SJSA1 (cell line): ENCODE measurements at regions not wholly inside any gene's neighbourhood (a gene's known extent, or its start where the extent isn't known, plus 50 kb on each side); places are given as distances from the start of the nearest gene placed in this dataset.

ENCODE experiments used
- DNase-seq, 2 experiments: peaks; one replicate each; pipeline ENCODE4 v3.0.0-alpha.2; 2015 to 2020; ENCODE audit warnings: low spot score in 2 of 2, low read depth in 1 of 2
- H3K27ac ChIP-seq: fragments of 250-450 bp; sonication (Bioruptor Pico); 2 replicates; pipeline ENCODE4 v1.5.1; 2020; ENCODE audit warnings: mild to moderate bottlenecking, moderate library complexity
- H3K27me3 ChIP-seq: fragments of 250-450 bp; sonication (Bioruptor Pico); replicated peaks from 2 replicates; pipeline ENCODE4 v1.5.1; 2020; ENCODE audit warnings: mild to moderate bottlenecking, moderate library complexity
- H3K36me3 ChIP-seq: fragments of 250-450 bp; sonication (Bioruptor Pico); 2 replicates; pipeline ENCODE4 v1.5.1; 2020; ENCODE audit warnings: mild to moderate bottlenecking
- H3K4me1 ChIP-seq: fragments of 250-450 bp; sonication (Bioruptor Pico); replicated peaks from 2 replicates; pipeline ENCODE4 v1.6.1; 2021; ENCODE audit warnings: mild to moderate bottlenecking
- H3K4me3 ChIP-seq: fragments of 250-450 bp; sonication (Bioruptor Pico); 2 replicates; pipeline ENCODE4 v1.5.1; 2020; ENCODE audit warnings: mild to moderate bottlenecking
- H3K9me3 ChIP-seq: fragments of 250-450 bp; sonication (Bioruptor Pico); replicated peaks from 2 replicates; pipeline ENCODE4 v1.5.1; 2020; ENCODE audit warnings: mild to moderate bottlenecking

GRCh38 chr11:71067753-71068152 lies 184.6 kb downstream of the SHANK2 start:
- Histone ChIP-seq H3K9me3 (peaks cover 76% of the 10 kb centered on the region), H3K4me3 (no peak overlapping the region), H3K4me1 (no peaks in the 10 kb centered on the region), H3K36me3 (no peaks in the 10 kb centered on the region), H3K27ac (no peak overlapping the region), H3K27me3 (no peaks in the 10 kb centered on the region)
- DNase-seq, result peak in 1 of 2 experiments; percentile 51

- peaks cover 74% of the 10 kb centered on the region for H3K9me3 ChIP-seq
- no peaks in the 10 kb centered on the region for H3K36me3 ChIP-seq
- H3K4me3 ChIP-seq, result no peak overlapping the region
- no peaks in the 10 kb centered on the region for H3K27me3 ChIP-seq
- DNase-seq, result peak in 1 of 2 experiments; percentile 52
- H3K4me1 ChIP-seq, result no peaks in the 10 kb centered on the region
- no peak overlapping the region for H3K27ac ChIP-seq
Observed at GRCh38 chr11:71066311-71066710, 186.1 kb downstream of the SHANK2 start.

DNA sequence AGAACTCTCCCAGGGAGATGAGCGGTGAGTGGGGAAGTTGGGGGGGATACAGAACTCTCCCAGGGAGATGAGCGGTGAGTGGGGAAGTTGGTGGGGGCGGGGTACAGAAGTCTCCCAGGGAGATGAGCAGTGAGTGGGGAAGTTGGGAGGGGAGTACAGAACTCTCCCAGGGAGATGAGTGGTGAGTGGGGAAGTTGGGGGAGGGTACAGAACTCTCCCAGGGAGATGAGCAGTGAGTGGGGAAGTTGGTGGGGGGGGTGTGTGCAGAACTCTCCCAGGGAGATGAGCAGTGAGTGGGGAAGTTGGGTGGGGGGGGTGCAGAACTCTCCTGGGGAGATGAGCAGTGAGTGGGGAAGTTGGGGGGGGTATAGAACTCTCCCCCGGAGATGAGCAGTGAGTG lies 186.5 kb downstream of the SHANK2 start:
- Histone ChIP-seq H3K4me3 (no peak overlapping the region), H3K27ac (no peak overlapping the region), H3K27me3 (no peaks in the 10 kb centered on the region), H3K36me3 (no peaks in the 10 kb centered on the region), H3K4me1 (no peaks in the 10 kb centered on the region), H3K9me3 (peaks cover 73% of the 10 kb centered on the region)
- no peak for DNase-seq

GRCh38 chr11:71064702-71065515 lies 187.5 kb downstream of the SHANK2 start:
- Histone ChIP-seq H3K27me3 (no peaks in the 10 kb centered on the region), H3K4me1 (no peaks in the 10 kb centered on the region)

DNA sequence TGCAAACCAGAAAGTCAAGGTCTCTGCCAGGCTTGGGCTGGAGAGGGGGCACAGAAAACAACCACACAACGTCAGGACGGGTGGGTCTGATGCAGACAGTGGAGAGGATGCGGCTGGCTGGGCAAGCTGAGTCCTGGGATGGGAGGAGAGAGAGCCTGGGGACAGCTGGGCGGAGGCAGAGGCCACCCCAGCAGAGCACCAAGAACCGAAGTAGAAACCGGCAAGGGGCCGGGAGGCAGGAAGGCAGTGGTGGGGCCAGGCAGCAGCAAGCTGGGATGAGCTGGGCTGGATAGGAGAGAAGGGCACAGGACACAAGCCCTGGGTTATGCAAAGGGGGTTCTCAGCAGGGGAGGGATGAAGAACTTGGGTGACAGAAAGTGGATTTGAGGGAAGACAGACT lies 188.2 kb downstream of the SHANK2 start:
- no peaks in the 10 kb centered on the region for H3K36me3 ChIP-seq
- peaks cover 70% of the 10 kb centered on the region for H3K9me3 ChIP-seq
- no peak overlapping the region for H3K4me3 ChIP-seq
- no peaks in the 10 kb centered on the region for H3K27me3 ChIP-seq
- DNase-seq, result peak in 1 of 2 experiments; percentile 56
- no peaks in the 10 kb centered on the region for H3K4me1 ChIP-seq
- H3K27ac ChIP-seq, result no peak overlapping the region

More at GRCh38 chr11:71064702-71065515, 187.5 kb downstream of the SHANK2 start:
- no peak overlapping the region for H3K27ac ChIP-seq
- H3K36me3 ChIP-seq, result no peaks in the 10 kb centered on the region
- H3K4me3 ChIP-seq, result no peak overlapping the region
- DNase-seq, result peak in 1 of 2 experiments; percentile 58
- H3K9me3 ChIP-seq, result peaks cover 70% of the 10 kb centered on the region

GRCh38 chr11:71063129-71063528 lies 189.2 kb downstream of the SHANK2 start:
- no peak overlapping the region for H3K4me3 ChIP-seq
- no peak for DNase-seq
- H3K27me3 ChIP-seq, result no peaks in the 10 kb centered on the region
- no peaks in the 10 kb centered on the region for H3K36me3 ChIP-seq
- H3K4me1 ChIP-seq, result no peaks in the 10 kb centered on the region
- H3K27ac ChIP-seq, result no peak overlapping the region
- H3K9me3 ChIP-seq, result peaks cover 68% of the 10 kb centered on the region

- H3K27ac ChIP-seq, result no peak overlapping the region
- H3K4me1 ChIP-seq, result no peaks in the 10 kb centered on the region
- DNase-seq, result no peak
- H3K27me3 ChIP-seq, result no peaks in the 10 kb centered on the region
- H3K4me3 ChIP-seq, result no peak overlapping the region
- H3K36me3 ChIP-seq, result no peaks in the 10 kb centered on the region
- H3K9me3 ChIP-seq, result peaks cover 67% of the 10 kb centered on the region
Observed at GRCh38 chr11:71062199-71062598, 190.2 kb downstream of the SHANK2 start.

GRCh38 chr11:71060391-71060791 lies 192.0 kb downstream of the SHANK2 start:
- Histone ChIP-seq H3K4me3 (no peak overlapping the region), H3K27ac (no peak overlapping the region), H3K9me3 (peaks cover 69% of the 10 kb centered on the region), H3K27me3 (no peaks in the 10 kb centered on the region), H3K36me3 (peaks cover 7% of the 10 kb centered on the region; the same call in 1 of the 2 replicates), H3K4me1 (no peaks in the 10 kb centered on the region)
- DNase-seq, result peak in 1 of 2 experiments; percentile 53

DNA sequence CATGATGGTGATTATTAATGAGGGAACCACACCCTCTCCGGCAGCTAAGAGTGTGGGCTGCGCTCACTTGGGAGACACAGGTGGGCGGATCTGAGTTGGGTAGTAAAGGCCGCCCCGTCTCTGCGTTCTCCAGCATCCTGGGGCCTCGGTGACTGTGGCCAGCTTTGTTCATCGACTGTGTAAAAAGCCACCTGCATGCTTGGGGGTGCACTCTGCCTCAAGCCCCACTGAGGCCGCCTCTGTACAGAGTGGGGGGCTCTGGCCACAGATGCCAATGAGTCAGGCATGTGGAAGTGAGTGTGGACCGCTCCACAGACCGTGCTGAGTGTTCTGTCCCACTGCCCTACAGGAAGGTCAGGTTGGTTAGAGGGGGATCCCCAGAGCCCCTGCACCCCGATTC lies 192.7 kb downstream of the SHANK2 start:
- peaks cover 7% of the 10 kb centered on the region; the same call in 1 of the 2 replicates for H3K36me3 ChIP-seq
- no peak overlapping the region for H3K27ac ChIP-seq
- H3K4me1 ChIP-seq, result no peaks in the 10 kb centered on the region
- no peaks in the 10 kb centered on the region for H3K27me3 ChIP-seq
- H3K9me3 ChIP-seq, result peaks cover 65% of the 10 kb centered on the region
- no peak overlapping the region for H3K4me3 ChIP-seq
- peak in 1 of 2 experiments; percentile 54 for DNase-seq

- no peak for DNase-seq
- Histone ChIP-seq H3K27me3 (no peaks in the 10 kb centered on the region), H3K4me1 (no peaks in the 10 kb centered on the region), H3K27ac (no peak overlapping the region), H3K9me3 (peaks cover 42% of the 10 kb centered on the region), H3K36me3 (peaks cover 7% of the 10 kb centered on the region; the same call in 1 of the 2 replicates), H3K4me3 (no peak overlapping the region)
Observed at GRCh38 chr11:71055925-71056324, 196.5 kb downstream of the SHANK2 start.
